Adrenal gland (tissue), 5 donors: ENCODE measurements at regions not wholly inside any gene's neighbourhood (a gene's known extent, or its start where the extent isn't known, plus 50 kb on each side); places are given as distances from the start of the nearest gene placed in this dataset.

Experiments used
- POLR2A ChIP-seq, 2 donors: fragments of 450-650 bp; IDR thresholded peaks; one replicate each; pipeline ENCODE4 v1.6.1; 2017; ENCODE audit warnings: antibody characterized with exemption in 2 of 2, mild to moderate bottlenecking in 2 of 2, moderate library complexity in 1 of 2
- TF ChIP-seq, protein P1 (sequence below), 6 experiments: fragments of 450-650 bp in 4 of 6; fragments of 200-600 bp in 2 of 6; sonication (generic) in 1 of 6; IDR thresholded peaks; 1 replicate in 5 of 6; 2 replicates in 1 of 6; pipeline versions ENCODE4 v1.5.1 to v1.8.0; 2016 to 2021; ENCODE audit warnings: antibody characterized with exemption in 6 of 6, mild to moderate bottlenecking in 2 of 6, moderate library complexity in 1 of 6
- donor health status: DM: no; HTN: no; CAD: no.

DNA sequence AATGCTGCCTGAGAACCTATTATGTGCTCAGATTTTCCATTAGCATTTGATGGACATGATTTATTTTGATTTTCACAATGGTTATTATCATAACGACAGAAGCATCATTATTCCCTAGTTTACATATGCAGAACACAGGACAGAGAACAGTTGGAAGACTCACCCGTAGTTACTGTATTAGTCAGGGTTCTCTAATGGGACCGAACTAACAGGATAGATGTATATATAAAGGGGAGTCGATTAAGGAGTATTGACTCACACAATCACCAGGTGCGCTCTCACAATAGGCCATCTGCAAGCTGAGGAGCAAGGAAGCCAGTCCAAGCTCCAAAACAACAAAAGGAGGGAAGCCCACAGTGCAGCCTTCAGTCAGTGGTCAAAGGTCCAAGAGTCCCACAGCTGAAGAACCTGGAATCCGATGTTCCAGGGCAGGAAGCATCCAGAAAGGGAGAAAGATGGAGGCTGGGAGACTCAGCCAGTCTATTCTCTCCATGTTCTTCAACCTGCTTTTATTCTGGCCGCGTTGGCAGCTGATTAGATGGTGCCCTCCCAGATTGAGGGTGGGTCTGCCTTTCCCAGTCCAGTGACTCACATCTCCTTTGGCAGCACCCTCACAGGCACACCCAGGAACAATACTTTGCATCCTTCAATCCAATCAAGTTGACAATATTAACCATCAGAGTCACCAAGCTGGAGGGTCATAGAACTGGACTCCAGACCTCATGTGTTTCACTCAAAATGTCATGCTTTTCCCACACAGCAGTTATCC is 92.7 kb upstream of the XYLT1 start:
- TF ChIP-seq, protein P1, sequence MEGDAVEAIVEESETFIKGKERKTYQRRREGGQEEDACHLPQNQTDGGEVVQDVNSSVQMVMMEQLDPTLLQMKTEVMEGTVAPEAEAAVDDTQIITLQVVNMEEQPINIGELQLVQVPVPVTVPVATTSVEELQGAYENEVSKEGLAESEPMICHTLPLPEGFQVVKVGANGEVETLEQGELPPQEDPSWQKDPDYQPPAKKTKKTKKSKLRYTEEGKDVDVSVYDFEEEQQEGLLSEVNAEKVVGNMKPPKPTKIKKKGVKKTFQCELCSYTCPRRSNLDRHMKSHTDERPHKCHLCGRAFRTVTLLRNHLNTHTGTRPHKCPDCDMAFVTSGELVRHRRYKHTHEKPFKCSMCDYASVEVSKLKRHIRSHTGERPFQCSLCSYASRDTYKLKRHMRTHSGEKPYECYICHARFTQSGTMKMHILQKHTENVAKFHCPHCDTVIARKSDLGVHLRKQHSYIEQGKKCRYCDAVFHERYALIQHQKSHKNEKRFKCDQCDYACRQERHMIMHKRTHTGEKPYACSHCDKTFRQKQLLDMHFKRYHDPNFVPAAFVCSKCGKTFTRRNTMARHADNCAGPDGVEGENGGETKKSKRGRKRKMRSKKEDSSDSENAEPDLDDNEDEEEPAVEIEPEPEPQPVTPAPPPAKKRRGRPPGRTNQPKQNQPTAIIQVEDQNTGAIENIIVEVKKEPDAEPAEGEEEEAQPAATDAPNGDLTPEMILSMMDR (IDR thresholded peaks at IDR 0.05): no peak
- no peak for TF ChIP-seq POLR2A (IDR thresholded peaks at IDR 0.05)
